ENCODE measurements at regions not wholly inside any gene's neighbourhood (a gene's known extent, or its start where the extent isn't known, plus 50 kb on each side); places are given as distances from the start of the nearest gene placed in this dataset.

- Histone ChIP-seq H3K4me1 (replicated peaks; ENCODE audit: insufficient read depth) (no peaks in the 10 kb centered on the region), H3K36me3 (ENCODE audit: low read depth) (no peaks in the 10 kb centered on the region), H3K79me2 (ENCODE audit: low read depth) (no peaks in the 10 kb centered on the region), H3F3A (ENCODE audit: insufficient read depth, low read depth) (no peaks in the 10 kb centered on the region), H3K27me3 (ENCODE audit: insufficient read depth, low read depth) (no peaks in the 10 kb centered on the region), H4K20me1 (ENCODE audit: insufficient read depth) (no peaks in the 10 kb centered on the region), H2AFZ (no peak overlapping the region), H3K4me2 (no peak overlapping the region), H3K27ac (no peak overlapping the region), H3K4me3 (no peak overlapping the region), H3K9me2 (ENCODE audit: insufficient read depth) (no peaks in the 10 kb centered on the region), H3K9me3 (ENCODE audit: insufficient read depth, low read depth) (no peaks in the 10 kb centered on the region)
- CTCF ChIA-PET: no interaction called here
- no TSS peak for BruUV-seq (replicated peaks)
- DNase-seq: no peak
- intact Hi-C loops (cut with micrococcal nuclease; ENCODE audit: unreplicated experiment): no loop called here
- TF ChIP-seq CTCF (conservative IDR thresholded peaks at IDR 0.05): no peak
- no peak for TF ChIP-seq EZH2 (IDR thresholded peaks at IDR 0.05; ENCODE audit: low read depth)
- POLR2A ChIA-PET (ENCODE audit: unreplicated experiment): interaction anchor here (0.6 kb wide), 1 partner anchor 144 kb away, joined by 8 read pairs; no protein-coding TSS in a partner anchor
These were observed 724.3 kb downstream of the PRELID2 start for GRCh38 chr5:145110834-145111233.

GRCh38 chr5:145110181-145110580 is 725.0 kb downstream of the PRELID2 start:
- no peak overlapping the region for H3K4me3 ChIP-seq
- H3K27ac ChIP-seq: no peak overlapping the region
- no peak overlapping the region for H2AFZ ChIP-seq
- BruUV-seq (replicated peaks): no TSS peak
- TF ChIP-seq CTCF (conservative IDR thresholded peaks at IDR 0.05) (no peak), EZH2 (IDR thresholded peaks at IDR 0.05; ENCODE audit: low read depth) (no peak)
- H3K4me2 ChIP-seq: no peak overlapping the region
- no peaks in the 10 kb centered on the region for H3K27me3 ChIP-seq (ENCODE audit: insufficient read depth, low read depth)
- no peaks in the 10 kb centered on the region for H3F3A ChIP-seq (ENCODE audit: insufficient read depth, low read depth)
- no peak for DNase-seq
- intact Hi-C loops (cut with micrococcal nuclease; ENCODE audit: unreplicated experiment): no loop called here
- H3K36me3 ChIP-seq (ENCODE audit: low read depth): no peaks in the 10 kb centered on the region
- no peaks in the 10 kb centered on the region for H3K9me2 ChIP-seq (ENCODE audit: insufficient read depth)
- ChIA-PET CTCF (no interaction called here), POLR2A (ENCODE audit: unreplicated experiment) (interaction anchor here (0.6 kb wide), 1 partner anchor 143 kb away, joined by 8 read pairs; no protein-coding TSS in a partner anchor)
- no peaks in the 10 kb centered on the region for H3K4me1 ChIP-seq (replicated peaks; ENCODE audit: insufficient read depth)
- H4K20me1 ChIP-seq (ENCODE audit: insufficient read depth): no peaks in the 10 kb centered on the region
- H3K79me2 ChIP-seq (ENCODE audit: low read depth): no peaks in the 10 kb centered on the region
- H3K9me3 ChIP-seq (ENCODE audit: insufficient read depth, low read depth): no peaks in the 10 kb centered on the region

GRCh38 chr5:145105384-145105783 is 729.8 kb downstream of the PRELID2 start:
- H3F3A ChIP-seq (ENCODE audit: insufficient read depth, low read depth): no peaks in the 10 kb centered on the region
- H3K36me3 ChIP-seq (ENCODE audit: low read depth): no peaks in the 10 kb centered on the region
- no peaks in the 10 kb centered on the region for H3K79me2 ChIP-seq (ENCODE audit: low read depth)
- TF ChIP-seq EZH2 (IDR thresholded peaks at IDR 0.05; ENCODE audit: low read depth) (no peak), CTCF (conservative IDR thresholded peaks at IDR 0.05) (no peak)
- no peak overlapping the region for H3K27ac ChIP-seq
- H3K4me2 ChIP-seq: no peak overlapping the region
- H3K4me1 ChIP-seq (replicated peaks; ENCODE audit: insufficient read depth): no peaks in the 10 kb centered on the region
- no peaks in the 10 kb centered on the region for H3K27me3 ChIP-seq (ENCODE audit: insufficient read depth, low read depth)
- H3K9me2 ChIP-seq (ENCODE audit: insufficient read depth): no peaks in the 10 kb centered on the region
- no peak for DNase-seq
- H3K4me3 ChIP-seq: no peak overlapping the region
- H4K20me1 ChIP-seq (ENCODE audit: insufficient read depth): no peaks in the 10 kb centered on the region
- intact Hi-C loops (cut with micrococcal nuclease; ENCODE audit: unreplicated experiment): no loop called here
- ChIA-PET CTCF (no interaction called here), POLR2A (ENCODE audit: unreplicated experiment) (no interaction called here)
- BruUV-seq (replicated peaks): no TSS peak
- H2AFZ ChIP-seq: no peak overlapping the region
- H3K9me3 ChIP-seq (ENCODE audit: insufficient read depth, low read depth): no peaks in the 10 kb centered on the region
